Testis (tissue), 2 donors: ENCODE measurements at regions not wholly inside any gene's neighbourhood (a gene's known extent, or its start where the extent isn't known, plus 50 kb on each side); places are given as distances from the start of the nearest gene placed in this dataset.

Experiments
- CTCF ChIP-seq, 3 experiments: fragments of 450-650 bp in 2 of 3; fragments of 200-600 bp in 1 of 3; sonication (generic) in 1 of 3; IDR thresholded peaks; one replicate each; pipeline ENCODE4 v1.5.1; 2016 to 2019; ENCODE audit warnings: antibody characterized with exemption in 3 of 3, mild to moderate bottlenecking in 2 of 3, moderate library complexity in 1 of 3
- POLR2A ChIP-seq: fragments of 450-650 bp; IDR thresholded peaks from one replicate; pipeline ENCODE4 v1.6.1; 2017; ENCODE audit warnings: antibody characterized with exemption, mild to moderate bottlenecking, moderate library complexity

- TF ChIP-seq POLR2A (no peak), CTCF (IDR thresholded peaks at IDR 0.05) (no peak)
Observed at GRCh38 chr20:17036541-17036940, 190.3 kb upstream of the PCSK2 start.
